GM21515 (cell line): ENCODE measurements at regions not wholly inside any gene's neighbourhood (a gene's known extent, or its start where the extent isn't known, plus 50 kb on each side); places are given as distances from the start of the nearest gene placed in this dataset.

ENCODE experiments used
- ATAC-seq: cut with Tn5 transposase; IDR thresholded peaks from one replicate; pipeline ENCODE4 v1.9.1; 2021; ENCODE audit not compliant: unreplicated experiment

- ATAC-seq = no peak
Observed at GRCh38 chr1:80517062-80517461, 1283.7 kb upstream of the ADGRL2 start.

GRCh38 chr1:80509965-80510522 is 1290.7 kb upstream of the ADGRL2 start:
- no peak for ATAC-seq

- ATAC-seq = no peak
Observed at GRCh38 chr1:80506216-80506615, 1294.5 kb upstream of the ADGRL2 start.

- no peak for ATAC-seq
Observed at GRCh38 chr1:80498673-80499072, 1302.1 kb upstream of the ADGRL2 start.

GRCh38 chr1:80495806-80496205 is 1304.9 kb upstream of the ADGRL2 start:
- ATAC-seq = no peak

GRCh38 chr1:80472145-80472544 is 1328.6 kb upstream of the ADGRL2 start:
- ATAC-seq = no peak

- no peak for ATAC-seq
Observed at GRCh38 chr1:80468356-80468755, 1332.4 kb upstream of the ADGRL2 start.

- ATAC-seq = no peak
Observed at GRCh38 chr1:80462006-80462405, 1338.7 kb upstream of the ADGRL2 start.

GRCh38 chr1:80457409-80457808 is 1343.3 kb upstream of the ADGRL2 start:
- no peak for ATAC-seq

GRCh38 chr1:80453775-80454174 is 1347.0 kb upstream of the ADGRL2 start:
- no peak for ATAC-seq

- ATAC-seq = no peak
Observed at GRCh38 chr1:80450711-80451110, 1350.0 kb upstream of the ADGRL2 start.

- no peak for ATAC-seq
Observed at GRCh38 chr1:80448081-80448480, 1352.7 kb upstream of the ADGRL2 start.

- no peak for ATAC-seq
Observed at GRCh38 chr1:80447526-80447925, 1353.2 kb upstream of the ADGRL2 start.

- ATAC-seq = no peak
Observed at GRCh38 chr1:80445033-80445432, 1355.7 kb upstream of the ADGRL2 start.

GRCh38 chr1:80444171-80444570 is 1356.6 kb upstream of the ADGRL2 start:
- no peak for ATAC-seq

- no peak for ATAC-seq
Observed at GRCh38 chr1:80441664-80442063, 1359.1 kb upstream of the ADGRL2 start.

GRCh38 chr1:80436851-80437250 is 1363.9 kb upstream of the ADGRL2 start:
- no peak for ATAC-seq

GRCh38 chr1:80427881-80428280 is 1372.9 kb upstream of the ADGRL2 start:
- no peak for ATAC-seq

- no peak for ATAC-seq
Observed at GRCh38 chr1:80424249-80424648, 1376.5 kb upstream of the ADGRL2 start.

GRCh38 chr1:80418134-80418533 is 1382.6 kb upstream of the ADGRL2 start:
- no peak for ATAC-seq

GRCh38 chr1:80417671-80418070 is 1383.1 kb upstream of the ADGRL2 start:
- no peak for ATAC-seq

- ATAC-seq = no peak
Observed at GRCh38 chr1:80413969-80414368, 1386.8 kb upstream of the ADGRL2 start.

GRCh38 chr1:80410233-80410632 is 1390.5 kb upstream of the ADGRL2 start:
- ATAC-seq = no peak

GRCh38 chr1:80403471-80403893 is 1397.0 kb upstream of the ADGRL4 start:
- no peak for ATAC-seq
